ENCODE measurements at regions not wholly inside any gene's neighbourhood (a gene's known extent, or its start where the extent isn't known, plus 50 kb on each side); places are given as distances from the start of the nearest gene placed in this dataset.

DNA sequence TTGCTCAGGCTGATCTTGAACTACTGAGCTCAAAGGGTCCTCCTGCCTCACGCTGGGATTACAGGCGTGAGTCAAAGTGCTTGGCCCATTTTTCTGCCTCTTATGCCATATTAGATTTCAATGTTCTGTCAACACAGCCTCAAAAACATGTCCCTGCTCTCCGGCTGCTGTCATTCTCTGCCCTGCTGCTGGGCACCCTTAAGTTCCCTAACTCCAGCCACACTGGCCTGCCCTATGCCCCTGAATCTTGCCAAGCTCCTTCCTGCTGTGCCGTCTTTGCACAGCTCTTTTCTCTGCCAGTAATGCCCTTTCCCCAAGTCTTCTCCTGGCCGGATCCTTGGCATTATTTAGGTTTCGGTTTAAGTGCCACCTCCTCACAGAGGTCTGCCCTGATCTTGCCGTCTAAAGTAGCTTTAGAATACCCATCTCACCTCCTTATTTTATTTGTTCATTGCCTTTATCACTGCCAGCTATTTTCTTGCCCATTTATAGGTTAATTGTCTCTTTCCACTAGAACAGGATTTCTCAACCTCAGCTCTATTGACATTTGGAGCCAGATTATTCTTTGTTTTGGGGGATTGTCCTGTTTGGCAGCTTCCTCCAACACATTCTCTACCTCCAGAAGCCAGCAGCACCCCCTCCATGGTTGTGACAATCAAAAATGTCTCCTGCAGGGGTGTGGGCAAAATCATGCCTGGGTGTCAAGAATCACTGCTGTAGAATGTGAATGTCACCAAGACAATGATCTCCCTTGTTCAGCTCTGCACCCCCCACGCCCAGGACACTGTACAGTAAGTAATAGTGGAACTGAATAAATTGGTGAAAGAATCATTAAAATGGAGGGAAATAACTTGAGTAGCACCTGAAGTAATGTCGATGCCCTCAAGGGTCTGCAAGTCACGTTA lies 168.2 kb downstream of the CYLD start:
- TF ChIP-seq EZH2 (IDR thresholded peaks at IDR 0.05; ENCODE audit: borderline replicate concordance, low read depth, low read length, severe bottlenecking) = no peak
- TF ChIP-seq, protein P1, sequence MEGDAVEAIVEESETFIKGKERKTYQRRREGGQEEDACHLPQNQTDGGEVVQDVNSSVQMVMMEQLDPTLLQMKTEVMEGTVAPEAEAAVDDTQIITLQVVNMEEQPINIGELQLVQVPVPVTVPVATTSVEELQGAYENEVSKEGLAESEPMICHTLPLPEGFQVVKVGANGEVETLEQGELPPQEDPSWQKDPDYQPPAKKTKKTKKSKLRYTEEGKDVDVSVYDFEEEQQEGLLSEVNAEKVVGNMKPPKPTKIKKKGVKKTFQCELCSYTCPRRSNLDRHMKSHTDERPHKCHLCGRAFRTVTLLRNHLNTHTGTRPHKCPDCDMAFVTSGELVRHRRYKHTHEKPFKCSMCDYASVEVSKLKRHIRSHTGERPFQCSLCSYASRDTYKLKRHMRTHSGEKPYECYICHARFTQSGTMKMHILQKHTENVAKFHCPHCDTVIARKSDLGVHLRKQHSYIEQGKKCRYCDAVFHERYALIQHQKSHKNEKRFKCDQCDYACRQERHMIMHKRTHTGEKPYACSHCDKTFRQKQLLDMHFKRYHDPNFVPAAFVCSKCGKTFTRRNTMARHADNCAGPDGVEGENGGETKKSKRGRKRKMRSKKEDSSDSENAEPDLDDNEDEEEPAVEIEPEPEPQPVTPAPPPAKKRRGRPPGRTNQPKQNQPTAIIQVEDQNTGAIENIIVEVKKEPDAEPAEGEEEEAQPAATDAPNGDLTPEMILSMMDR (IDR thresholded peaks at IDR 0.05; ENCODE audit: borderline replicate concordance, extremely low read depth, low read length, poor library complexity, severe bottlenecking) = no peak
- Histone ChIP-seq H3K4me3 (ENCODE audit: low read depth in 1 of 2, low read length in 2 of 2) (no peak overlapping the region), H2AFZ (ENCODE audit: low read depth, low read length) (no peak overlapping the region), H3K9me3 (ENCODE audit: insufficient read depth, low read length, severe bottlenecking) (no peaks in the 10 kb centered on the region), H3K79me2 (ENCODE audit: insufficient read depth, low read length) (no peaks in the 10 kb centered on the region), H3K27me3 (ENCODE audit: insufficient read depth, low read length, poor library complexity) (no peaks in the 10 kb centered on the region), H4K20me1 (ENCODE audit: insufficient read depth, low read length) (no peaks in the 10 kb centered on the region), H3K9ac (ENCODE audit: low read depth, low read length) (no peak overlapping the region), H3K4me1 (ENCODE audit: insufficient read depth, low read length) (no peaks in the 10 kb centered on the region), H3K36me3 (ENCODE audit: insufficient read depth, low read length) (no peaks in the 10 kb centered on the region), H3K27ac (ENCODE audit: low read length) (no peak overlapping the region), H3K4me2 (ENCODE audit: insufficient read depth, low read length) (no peak overlapping the region)
- ATAC-seq (ENCODE audit: insufficient read depth, low read depth) (no peak), DNase-seq (no peak)

DNA sequence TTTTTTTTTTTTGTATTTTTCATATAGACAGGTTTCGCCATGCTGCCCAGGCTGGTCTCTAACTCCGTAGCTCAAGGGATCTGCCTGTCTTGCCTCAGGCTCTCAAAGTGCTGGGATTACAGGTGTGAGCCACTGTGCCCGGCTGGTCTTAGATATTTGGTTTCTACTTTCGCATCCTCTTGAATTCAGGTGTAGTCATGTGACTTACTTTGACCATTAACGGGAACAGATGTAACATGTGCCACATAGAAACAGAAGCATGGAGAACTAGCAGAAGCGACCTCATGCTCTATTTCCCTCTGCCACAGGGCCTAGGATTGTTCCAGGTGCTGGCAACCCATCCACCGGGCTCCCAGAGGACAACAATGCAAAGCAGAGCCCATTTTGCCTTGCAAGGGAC lies 166.6 kb downstream of the CYLD start:
- Histone ChIP-seq H2AFZ (ENCODE audit: low read depth, low read length) (no peak overlapping the region), H3K27me3 (ENCODE audit: insufficient read depth, low read length, poor library complexity) (no peaks in the 10 kb centered on the region), H3K4me3 (ENCODE audit: low read depth in 1 of 2, low read length in 2 of 2) (no peak overlapping the region), H3K9ac (ENCODE audit: low read depth, low read length) (no peak overlapping the region), H3K4me1 (ENCODE audit: insufficient read depth, low read length) (no peaks in the 10 kb centered on the region), H3K9me3 (ENCODE audit: insufficient read depth, low read length, severe bottlenecking) (no peaks in the 10 kb centered on the region), H3K4me2 (ENCODE audit: insufficient read depth, low read length) (no peak overlapping the region), H3K36me3 (ENCODE audit: insufficient read depth, low read length) (no peaks in the 10 kb centered on the region), H3K27ac (ENCODE audit: low read length) (no peak overlapping the region), H4K20me1 (ENCODE audit: insufficient read depth, low read length) (no peaks in the 10 kb centered on the region), H3K79me2 (ENCODE audit: insufficient read depth, low read length) (no peaks in the 10 kb centered on the region)
- no peak for ATAC-seq (ENCODE audit: insufficient read depth, low read depth)
- DNase-seq = no peak
- TF ChIP-seq, protein P1 (IDR thresholded peaks at IDR 0.05; ENCODE audit: borderline replicate concordance, extremely low read depth, low read length, poor library complexity, severe bottlenecking) = no peak
- no peak for TF ChIP-seq EZH2 (IDR thresholded peaks at IDR 0.05; ENCODE audit: borderline replicate concordance, low read depth, low read length, severe bottlenecking)

DNA sequence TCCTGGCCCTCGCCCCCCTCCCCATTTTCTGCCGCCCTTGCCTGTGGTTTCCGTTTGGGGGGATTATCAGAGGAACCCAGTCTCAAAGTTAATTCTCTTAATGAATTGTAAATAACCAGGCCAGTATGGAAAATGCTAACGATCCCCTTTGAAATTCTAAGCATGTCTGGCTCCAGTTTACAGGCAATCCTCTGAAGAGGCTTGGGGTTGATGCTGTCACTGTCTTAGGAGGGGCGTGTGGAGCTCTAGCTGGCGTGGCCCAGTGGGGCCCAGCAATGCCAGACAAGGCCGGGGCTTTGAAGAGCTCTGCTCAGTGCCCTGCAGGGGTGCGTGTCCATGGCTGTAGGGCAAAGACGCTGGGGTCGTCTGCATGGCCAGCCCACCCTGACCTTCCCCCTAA lies 164.6 kb downstream of the CYLD start:
- no peak for TF ChIP-seq EZH2 (IDR thresholded peaks at IDR 0.05; ENCODE audit: borderline replicate concordance, low read depth, low read length, severe bottlenecking)
- TF ChIP-seq, protein P1 (IDR thresholded peaks at IDR 0.05; ENCODE audit: borderline replicate concordance, extremely low read depth, low read length, poor library complexity, severe bottlenecking) = no peak
- no peaks in the 10 kb centered on the region for H3K36me3 ChIP-seq (ENCODE audit: insufficient read depth, low read length)
- no peak overlapping the region for H3K27ac ChIP-seq (ENCODE audit: low read length)
- no peak for ATAC-seq (ENCODE audit: insufficient read depth, low read depth)
- H4K20me1 ChIP-seq (ENCODE audit: insufficient read depth, low read length) = no peaks in the 10 kb centered on the region
- no peak overlapping the region for H2AFZ ChIP-seq (ENCODE audit: low read depth, low read length)
- H3K9me3 ChIP-seq (ENCODE audit: insufficient read depth, low read length, severe bottlenecking) = no peaks in the 10 kb centered on the region
- no peaks in the 10 kb centered on the region for H3K4me1 ChIP-seq (ENCODE audit: insufficient read depth, low read length)
- H3K4me3 ChIP-seq (ENCODE audit: low read depth in 1 of 2, low read length in 2 of 2) = no peak overlapping the region
- DNase-seq = no peak
- H3K27me3 ChIP-seq (ENCODE audit: insufficient read depth, low read length, poor library complexity) = no peaks in the 10 kb centered on the region
- H3K4me2 ChIP-seq (ENCODE audit: insufficient read depth, low read length) = no peak overlapping the region
- no peaks in the 10 kb centered on the region for H3K79me2 ChIP-seq (ENCODE audit: insufficient read depth, low read length)
- H3K9ac ChIP-seq (ENCODE audit: low read depth, low read length) = no peak overlapping the region

Measured in DND-41 (cell line).